MCF 10A (cell line): ENCODE measurements at regions not wholly inside any gene's neighbourhood (a gene's known extent, or its start where the extent isn't known, plus 50 kb on each side); places are given as distances from the start of the nearest gene placed in this dataset.

ENCODE experiments used
- BruUV-seq: library from RNA; stranded (reverse); fragments of 400-500 nt; replicated peaks from 2 replicates; lab custom pipeline; 2021; lab: Mats Ljungman, UMichigan
- CTCF ChIA-PET: fragments of 300-600 bp; sonication (Branson Sonifier 250); formaldehyde crosslinking; extraction: SDS; loops from one replicate; lab custom pipeline; 2021; ENCODE audit warnings: antibody characterized with exemption, inconsistent platforms; lab: Yijun Ruan, JAX
- POLR2A ChIA-PET: fragments of 300-600, 350-650 bp; sonication (Branson Sonifier 250); formaldehyde crosslinking; extraction: SDS; loops from one replicate; lab custom pipeline; 2020; ENCODE audit warnings: antibody characterized with exemption, inconsistent platforms; lab: Yijun Ruan, JAX
- DNase-seq: peaks from one replicate; pipeline ENCODE4 v3.0.0-alpha.2; 2018; ENCODE audit not compliant: unreplicated experiment
- H3K27ac Mint-ChIP-seq: one replicate; pipeline ENCODE4 v1.8.0; 2022; ENCODE audit warnings: mild to moderate bottlenecking, low read depth, mixed read lengths; ENCODE audit not compliant: unreplicated experiment
- H3K27me3 Mint-ChIP-seq: one replicate; pipeline ENCODE4 v1.8.0; 2022; ENCODE audit warnings: mixed read lengths; ENCODE audit not compliant: insufficient read depth, unreplicated experiment
- H3K36me3 Mint-ChIP-seq: one replicate; pipeline ENCODE4 v1.8.0; 2022; ENCODE audit warnings: mild to moderate bottlenecking, moderate library complexity, mixed read lengths; ENCODE audit not compliant: insufficient read depth, unreplicated experiment
- H3K4me1 Mint-ChIP-seq: one replicate; pipeline ENCODE4 v1.8.0; 2022; ENCODE audit warnings: mixed read lengths; ENCODE audit not compliant: insufficient read depth, unreplicated experiment
- H3K4me3 Mint-ChIP-seq: one replicate; pipeline ENCODE4 v1.8.0; 2022; ENCODE audit warnings: mild to moderate bottlenecking, moderate library complexity, mixed read lengths; ENCODE audit not compliant: unreplicated experiment
- H3K9me3 Mint-ChIP-seq: one replicate; pipeline ENCODE4 v1.8.0; 2022; ENCODE audit warnings: mixed read lengths; ENCODE audit not compliant: unreplicated experiment
- intact Hi-C: fragments of 100-400 bp; cut with micrococcal nuclease; formaldehyde crosslinking; loops from 2 replicates; pipeline ENCODE4 v1.14.1; 2022
- TF ChIP-seq, protein P1 (sequence below): fragments of 200-600 bp; IDR thresholded peaks from one replicate; pipeline ENCODE4 v1.8.0; 2022; ENCODE audit warnings: antibody characterized with exemption, mild to moderate bottlenecking; ENCODE audit not compliant: unreplicated experiment

DNA sequence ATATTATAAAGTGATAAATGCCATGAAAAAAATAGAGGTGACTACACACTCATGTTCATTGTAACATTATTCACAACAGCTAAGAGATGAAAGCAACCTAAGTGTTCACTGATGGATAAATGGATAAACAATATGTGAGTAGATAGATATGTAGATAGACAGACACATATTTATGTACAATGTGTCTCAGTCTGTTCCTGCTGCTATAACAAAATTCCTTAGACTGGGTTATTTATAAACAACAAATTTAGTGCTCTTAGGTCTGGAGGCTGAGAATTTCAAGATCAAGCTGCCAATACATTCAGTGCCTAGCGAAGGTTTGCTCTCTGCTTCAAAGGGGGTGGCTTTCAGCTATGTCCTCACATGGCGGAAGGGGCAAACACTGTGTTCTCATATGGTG, 312.5 kb downstream of the ZNF621 start:
- no peaks in the 10 kb centered on the region for H3K27me3 Mint-ChIP-seq
- no peak overlapping the region for H3K27ac Mint-ChIP-seq
- H3K9me3 Mint-ChIP-seq = no peaks in the 10 kb centered on the region
- TF ChIP-seq, protein P1, sequence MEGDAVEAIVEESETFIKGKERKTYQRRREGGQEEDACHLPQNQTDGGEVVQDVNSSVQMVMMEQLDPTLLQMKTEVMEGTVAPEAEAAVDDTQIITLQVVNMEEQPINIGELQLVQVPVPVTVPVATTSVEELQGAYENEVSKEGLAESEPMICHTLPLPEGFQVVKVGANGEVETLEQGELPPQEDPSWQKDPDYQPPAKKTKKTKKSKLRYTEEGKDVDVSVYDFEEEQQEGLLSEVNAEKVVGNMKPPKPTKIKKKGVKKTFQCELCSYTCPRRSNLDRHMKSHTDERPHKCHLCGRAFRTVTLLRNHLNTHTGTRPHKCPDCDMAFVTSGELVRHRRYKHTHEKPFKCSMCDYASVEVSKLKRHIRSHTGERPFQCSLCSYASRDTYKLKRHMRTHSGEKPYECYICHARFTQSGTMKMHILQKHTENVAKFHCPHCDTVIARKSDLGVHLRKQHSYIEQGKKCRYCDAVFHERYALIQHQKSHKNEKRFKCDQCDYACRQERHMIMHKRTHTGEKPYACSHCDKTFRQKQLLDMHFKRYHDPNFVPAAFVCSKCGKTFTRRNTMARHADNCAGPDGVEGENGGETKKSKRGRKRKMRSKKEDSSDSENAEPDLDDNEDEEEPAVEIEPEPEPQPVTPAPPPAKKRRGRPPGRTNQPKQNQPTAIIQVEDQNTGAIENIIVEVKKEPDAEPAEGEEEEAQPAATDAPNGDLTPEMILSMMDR = no peak
- peaks cover 19% of the 10 kb centered on the region for H3K4me1 Mint-ChIP-seq
- POLR2A ChIA-PET = interaction anchor here (0.5 kb wide), 1 partner anchor 62 kb away, joined by 3 read pairs; no protein-coding TSS in a partner anchor
- CTCF ChIA-PET = no interaction called here
- intact Hi-C loops = no loop called here
- BruUV-seq = no TSS peak
- H3K36me3 Mint-ChIP-seq = no peaks in the 10 kb centered on the region
- no peak for DNase-seq
- no peak overlapping the region for H3K4me3 Mint-ChIP-seq

DNA sequence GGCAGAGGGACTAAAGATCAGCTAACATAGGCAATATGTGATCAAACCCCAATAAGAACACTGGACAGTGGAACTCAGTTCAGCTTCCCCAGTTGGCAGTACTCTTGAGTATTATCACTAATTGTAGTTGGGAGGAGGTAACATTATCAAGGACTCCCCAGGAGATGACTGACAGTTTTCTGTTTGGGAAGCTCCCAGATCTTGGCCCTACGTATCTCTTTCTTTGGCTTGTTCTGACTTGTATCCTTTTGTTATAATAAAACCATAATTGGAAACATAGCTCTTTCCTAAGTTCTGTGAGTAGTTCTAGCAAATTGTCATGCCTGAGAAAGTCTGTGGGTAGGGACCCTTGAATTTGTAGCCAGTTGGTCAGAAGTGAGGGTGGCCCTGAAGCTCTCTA, 316.4 kb downstream of the ZNF621 start:
- no peak overlapping the region for H3K27ac Mint-ChIP-seq
- H3K27me3 Mint-ChIP-seq = no peaks in the 10 kb centered on the region
- H3K4me3 Mint-ChIP-seq = no peak overlapping the region
- intact Hi-C loops = no loop called here
- TF ChIP-seq, protein P1 = no peak
- H3K4me1 Mint-ChIP-seq = peaks cover 43% of the 10 kb centered on the region
- POLR2A ChIA-PET = interaction anchor here (0.9 to 1.3 kb wide), 2 partner anchors 358 to 363 kb away, joined by 3 to 6 read pairs; partner anchors contain the start of gene CTNNB1
- BruUV-seq = no TSS peak
- no peaks in the 10 kb centered on the region for H3K9me3 Mint-ChIP-seq
- no peaks in the 10 kb centered on the region for H3K36me3 Mint-ChIP-seq
- peak; percentile 39 for DNase-seq
- CTCF ChIA-PET = interaction anchor here (0.6 to 1.1 kb wide), 7 partner anchors 10 to 1706 kb away, joined by 3 to 4 read pairs (median 4); no protein-coding TSS in a partner anchor

DNA sequence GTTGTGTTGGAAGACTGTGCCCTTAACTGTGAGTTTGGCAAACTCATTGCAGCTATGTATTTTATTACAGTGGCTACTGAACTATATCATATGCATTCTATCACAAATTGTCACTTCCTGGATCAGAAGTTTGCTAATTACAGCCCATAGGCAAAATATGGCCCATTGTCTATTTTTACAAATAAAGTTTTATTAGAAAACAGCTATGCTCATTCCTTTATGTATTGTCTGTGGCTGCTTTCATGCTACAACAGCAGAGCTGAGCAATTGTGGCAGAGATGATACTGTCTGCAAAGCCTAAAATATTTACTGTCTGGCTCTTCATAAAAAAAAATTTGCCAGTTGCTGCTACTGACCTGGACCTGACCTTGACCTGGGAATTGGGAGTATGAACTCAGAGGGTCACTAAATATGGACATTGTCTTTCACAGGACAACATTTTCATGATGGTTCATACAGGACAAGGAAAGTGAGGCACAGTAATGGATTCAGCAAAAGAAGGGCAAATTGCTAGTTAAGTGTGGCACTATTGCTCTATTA, 316.9 kb downstream of the ZNF621 start:
- H3K27ac Mint-ChIP-seq = peak overlapping the region; percentile 39
- BruUV-seq = no TSS peak
- H3K36me3 Mint-ChIP-seq = no peaks in the 10 kb centered on the region
- TF ChIP-seq, protein P1 = no peak
- no peaks in the 10 kb centered on the region for H3K9me3 Mint-ChIP-seq
- ChIA-PET CTCF (interaction anchor here (0.6 to 1.1 kb wide), 5 partner anchors 10 to 1705 kb away, joined by 3 to 4 read pairs (median 3); no protein-coding TSS in a partner anchor), POLR2A (interaction anchor here (0.9 to 1.3 kb wide), 2 partner anchors 358 to 362 kb away, joined by 3 to 6 read pairs; partner anchors contain the start of gene CTNNB1)
- no peaks in the 10 kb centered on the region for H3K27me3 Mint-ChIP-seq
- H3K4me3 Mint-ChIP-seq = no peak overlapping the region
- intact Hi-C loops = no loop called here
- H3K4me1 Mint-ChIP-seq = peaks cover 43% of the 10 kb centered on the region
- no peak for DNase-seq

DNA sequence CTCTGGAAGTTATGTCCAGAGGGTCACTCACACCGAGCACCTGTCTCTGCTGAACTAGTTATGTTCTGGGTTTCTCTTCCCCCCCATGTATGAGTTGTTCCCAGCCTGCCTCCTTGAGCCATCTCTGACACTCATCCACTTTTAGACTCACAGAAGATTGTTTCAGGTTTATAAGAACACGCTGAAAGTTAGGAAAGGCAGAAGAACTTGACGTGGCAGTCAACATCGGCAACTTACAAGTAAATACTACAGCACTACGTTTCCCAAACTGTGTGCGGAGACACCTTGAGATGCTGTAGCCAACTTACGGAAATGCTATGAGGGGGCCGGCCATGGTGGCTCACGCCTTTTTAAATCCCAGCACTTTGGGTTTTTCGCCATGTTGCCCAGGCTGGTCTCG, 318.0 kb downstream of the ZNF621 start:
- peaks cover 43% of the 10 kb centered on the region for H3K4me1 Mint-ChIP-seq
- CTCF ChIA-PET = no interaction called here
- TF ChIP-seq, protein P1 = no peak
- POLR2A ChIA-PET = no interaction called here
- no peaks in the 10 kb centered on the region for H3K9me3 Mint-ChIP-seq
- H3K27me3 Mint-ChIP-seq = no peaks in the 10 kb centered on the region
- no TSS peak for BruUV-seq
- no peak overlapping the region for H3K27ac Mint-ChIP-seq
- H3K4me3 Mint-ChIP-seq = no peak overlapping the region
- intact Hi-C loops = no loop called here
- no peaks in the 10 kb centered on the region for H3K36me3 Mint-ChIP-seq
- no peak for DNase-seq
